K562 (cell line): ENCODE measurements at regions not wholly inside any gene's neighbourhood (a gene's known extent, or its start where the extent isn't known, plus 50 kb on each side); places are given as distances from the start of the nearest gene placed in this dataset.

Source experiments
- ATAC-seq: fragments of 200-7000 bp; cut with Tn5 transposase; 3 replicates; pipeline ENCODE4 v1.9.1; 2020; ENCODE audit warnings: moderate library complexity
- BruUV-seq: library from RNA; stranded (reverse); fragments of 400-500 nt; replicated peaks from 2 replicates; lab custom pipeline; 2021; lab: Mats Ljungman, UMichigan
- CTCF ChIA-PET: fragments of 300-600 bp; formaldehyde crosslinking; extraction: SDS; loops from one replicate; lab custom pipeline; 2021; ENCODE audit warnings: low intra/inter-chr PET ratio; lab: Yijun Ruan, JAX
- POLR2A ChIA-PET: fragments of 300-600, 350-650 bp; sonication (Branson Sonifier 250); formaldehyde crosslinking; extraction: SDS; loops from one replicate; lab custom pipeline; 2021; ENCODE audit warnings: antibody characterized with exemption, inconsistent platforms; lab: Yijun Ruan, JAX
- DNase-seq, 4 experiments: peaks; one replicate each; pipeline versions ENCODE4 v3.0.0 to v3.0.0-alpha.2; 2011 to 2018; ENCODE audit warnings: low spot score in 3 of 4, mixed read lengths in 3 of 4; ENCODE audit errors: extremely low read depth in 1 of 4
- FAIRE-seq: peaks from 2 replicates; lab custom pipeline; 2011; peaks lifted over from hg19 to GRCh38; lab: Jason Lieb, UNC
- H2AFZ ChIP-seq: 2 replicates; pipeline ENCODE4 v1.6.0; 2011; ENCODE audit warnings: low read depth, low read length, control low read depth, inconsistent platforms
- H3K27ac ChIP-seq: fragments of 200-600 bp; 3 replicates; pipeline ENCODE4 v1.8.0; 2011; ENCODE audit warnings: low read depth, mild to moderate bottlenecking, control low read depth, inconsistent platforms, low read length, moderate library complexity, mixed read lengths; ENCODE audit errors: extremely low read depth
- H3K27me3 ChIP-seq, 2 experiments: fragments of 300-600 bp in 1 of 2; 2 replicates in 1 of 2; 3 replicates in 1 of 2; pipeline versions ENCODE4 v1.6.0 to v1.8.0; 2011; ENCODE audit warnings: inconsistent platforms in 2 of 2, low read length in 2 of 2, mild to moderate bottlenecking in 1 of 2, mixed read lengths in 1 of 2, moderate library complexity in 1 of 2; ENCODE audit not compliant: control insufficient read depth in 2 of 2, insufficient read depth in 2 of 2
- H3K36me3 ChIP-seq: fragments of 300-600 bp; 3 replicates; pipeline ENCODE4 v1.8.0; 2011; ENCODE audit warnings: mild to moderate bottlenecking, low read length, inconsistent platforms; ENCODE audit not compliant: control insufficient read depth, insufficient read depth
- H3K4me1 ChIP-seq, 2 experiments: fragments of 200-600 bp in 1 of 2; replicated peaks in 1 of 2; 2 replicates in 1 of 2; 3 replicates in 1 of 2; pipeline versions ENCODE4 v1.5.1 to v1.8.0; 2011; ENCODE audit warnings: inconsistent platforms in 2 of 2, low read length in 2 of 2, mild to moderate bottlenecking in 1 of 2, mixed read lengths in 1 of 2, moderate library complexity in 1 of 2; ENCODE audit not compliant: control insufficient read depth in 2 of 2, insufficient read depth in 2 of 2
- H3K4me2 ChIP-seq: 2 replicates; pipeline ENCODE4 v1.6.1; 2011; ENCODE audit warnings: low read length, control low read depth, inconsistent platforms, mixed read lengths; ENCODE audit not compliant: insufficient read depth
- H3K4me3 ChIP-seq: fragments of 200-600 bp; sonication (generic), shearing (Covaris generic); 2 replicates; pipeline ENCODE4 v1.5.1; 2016; ENCODE audit warnings: control low read depth, inconsistent platforms
- H3K79me2 ChIP-seq: fragments of 200-600 bp; 3 replicates; pipeline ENCODE4 v1.8.0; 2011; ENCODE audit warnings: low read length, inconsistent platforms; ENCODE audit not compliant: control insufficient read depth, insufficient read depth
- H3K9ac ChIP-seq, 2 experiments: 2 replicates each; pipeline versions ENCODE4 v1.6.0 to v1.6.1; 2011; ENCODE audit warnings: low read depth in 2 of 2, low read length in 2 of 2, control low read depth in 1 of 2, inconsistent platforms in 1 of 2, mild to moderate bottlenecking in 1 of 2, mixed read lengths in 1 of 2; ENCODE audit not compliant: insufficient read depth in 1 of 2
- H3K9me1 ChIP-seq: one replicate; pipeline ENCODE4 v1.6.0; 2011; ENCODE audit warnings: inconsistent platforms, mild to moderate bottlenecking, low read length, moderate library complexity; ENCODE audit not compliant: control insufficient read depth, insufficient read depth
- H3K9me3 ChIP-seq: replicated peaks from 2 replicates; pipeline ENCODE4 v1.5.1; 2011; ENCODE audit warnings: low read depth, low read length, inconsistent platforms; ENCODE audit not compliant: control insufficient read depth, insufficient read depth
- H4K20me1 ChIP-seq: replicated peaks from 2 replicates; pipeline ENCODE4 v1.6.1; 2011; ENCODE audit warnings: low read length, inconsistent platforms, mixed read lengths; ENCODE audit not compliant: control insufficient read depth, insufficient read depth
- ARHGAP35 ChIP-seq: fragments of 450-650 bp; IDR thresholded peaks from 2 replicates; pipeline ENCODE4 v1.6.1; 2018; ENCODE audit not compliant: partially characterized antibody
- ARNT ChIP-seq, 2 experiments: fragments of 450-650 bp; IDR thresholded peaks; 2 replicates each; pipeline ENCODE4 v1.6.1; 2016; ENCODE audit warnings: mild to moderate bottlenecking in 1 of 2
- CBX3 ChIP-seq, 2 experiments: IDR thresholded peaks; 1 replicate in 1 of 2; 2 replicates in 1 of 2; pipeline ENCODE4 v1.6.1; 2012; ENCODE audit warnings: inconsistent platforms in 2 of 2, low read length in 2 of 2, borderline replicate concordance in 1 of 2, control low read depth in 1 of 2
- DPF2 ChIP-seq: fragments of 450-650 bp; IDR thresholded peaks from 2 replicates; pipeline ENCODE4 v1.6.1; 2016
- RHOXF2B ChIP-seq: fragments of 250-450 bp; sonication (Bioruptor Pico); conservative IDR thresholded peaks from 2 replicates; pipeline ENCODE4 v1.5.1; 2021
- USF2 ChIP-seq: sonication (generic); formaldehyde crosslinking; IDR thresholded peaks from 2 replicates; pipeline ENCODE4 v1.5.0; 2020; ENCODE audit warnings: missing genetic modification reagents
- WGBS: fragments of 100-300 bp; shearing (Covaris generic); methylation state at CpG from one replicate; pipeline ENCODE4 v1.1.6; 2016; ENCODE audit warnings: low coverage, mixed read lengths; ENCODE audit not compliant: insufficient coverage; ENCODE audit errors: missing lambda C conversion rate; 5-methylcytosine and 5-hydroxymethylcytosine counted together
- in situ Hi-C: fragments of 300-500 bp; cut with MboI; formaldehyde crosslinking; loops from 4 replicates; pipeline ENCODE4 v1.15.0; 2018; ENCODE audit warnings: inconsistent platforms, mixed read lengths
- intact Hi-C: fragments of 100-400 bp; cut with micrococcal nuclease; formaldehyde crosslinking; loops from 2 replicates; pipeline ENCODE4 v1.14.2; 2022

- 7% methylated on average over 22 of the region's 22 CpGs for WGBS
- no peak overlapping the region for H3K27ac ChIP-seq
- ChIA-PET POLR2A (interaction anchor here (0.7 to 1.2 kb wide), 2 partner anchors 23 to 127 kb away, joined by 4 read pairs; no protein-coding TSS in a partner anchor), CTCF (no interaction called here)
- in situ Hi-C loops, result loop anchor here (25.0 kb wide), 1 partner anchor 1373 kb away; no protein-coding TSS in a partner anchor
- 0 out of 3 replicates have a peak, but pooled peaks have one; percentile 43 for ATAC-seq
- no peaks in the 10 kb centered on the region for H4K20me1 ChIP-seq
- H3K4me3 ChIP-seq, result no peak overlapping the region
- no peaks in the 10 kb centered on the region for H3K9me3 ChIP-seq
- no peaks in the 10 kb centered on the region; a peak in 3 of 5 replicates for H3K4me1 ChIP-seq
- FAIRE-seq, result no peak
- no peak overlapping the region for H3K4me2 ChIP-seq
- peak overlapping the region in 1 of 2 experiments; percentile 4; a peak in 1 of 4 replicates for H3K9ac ChIP-seq
- no peak for DNase-seq
- no TSS peak for BruUV-seq
- H3K9me1 ChIP-seq, result no peaks in the 10 kb centered on the region
- H3K36me3 ChIP-seq, result no peaks in the 10 kb centered on the region
- intact Hi-C loops, result no loop called here
- no peaks in the 10 kb centered on the region for H3K79me2 ChIP-seq
- H2AFZ ChIP-seq, result no peak overlapping the region
- peaks cover 0 to 17% of the 10 kb centered on the region in 2 experiments; a peak in 3 of 5 replicates for H3K27me3 ChIP-seq
- no peak for TF ChIP-seq ARNT (IDR thresholded peaks at IDR 0.05)
- no peak for TF ChIP-seq RHOXF2B (CRISPR knock-in tag)
- no peak for TF ChIP-seq ARHGAP35
- TF ChIP-seq DPF2, result no peak
- no peak for TF ChIP-seq CBX3 (IDR thresholded peaks at IDR 0.05; ENCODE audit: borderline replicate concordance in 1 of 2, low read length in 2 of 2)
- peak; percentile 37; the same call in 1 of the 2 replicates for TF ChIP-seq USF2 (CRISPR knock-in tag)
These were observed 574.1 kb downstream of the PTPRU start for GRCh38 chr1:29810121-29811120.
